Globus pallidus (tissue), 1 donor: ENCODE measurements at regions not wholly inside any gene's neighbourhood (a gene's known extent, or its start where the extent isn't known, plus 50 kb on each side); places are given as distances from the start of the nearest gene placed in this dataset.
"Not testable (repeated sequence)": the region's sequence is repeated elsewhere in the genome, so short reads cannot be mapped to it uniquely, and the experiment has no call there.

Experiments
- DNase-seq: peaks from one replicate; pipeline ENCODE4 v3.0.0-alpha.2; 2015; ENCODE audit warnings: low spot score

DNA sequence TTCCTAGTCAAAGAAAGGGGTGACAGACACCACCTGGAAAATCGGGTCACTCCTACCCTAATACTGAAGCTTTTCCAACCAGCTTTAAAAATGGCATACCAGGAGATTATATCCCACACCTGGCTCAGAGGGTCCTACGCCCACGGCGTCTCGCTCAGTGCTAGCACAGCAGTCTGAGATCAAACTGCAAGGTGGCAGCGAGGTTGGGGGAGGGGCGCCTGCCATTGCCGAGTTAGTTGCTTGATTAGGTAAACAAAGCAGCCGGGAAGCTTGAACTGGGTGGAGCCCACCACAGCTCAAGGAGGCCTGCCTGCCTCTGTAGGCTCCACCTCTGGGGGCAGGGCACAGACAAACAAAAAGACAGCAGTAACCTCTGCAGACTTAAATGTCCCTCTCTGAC lies 127.1 kb downstream of the NXPE2 start:
- DNase-seq = not testable (repeated sequence)

DNA sequence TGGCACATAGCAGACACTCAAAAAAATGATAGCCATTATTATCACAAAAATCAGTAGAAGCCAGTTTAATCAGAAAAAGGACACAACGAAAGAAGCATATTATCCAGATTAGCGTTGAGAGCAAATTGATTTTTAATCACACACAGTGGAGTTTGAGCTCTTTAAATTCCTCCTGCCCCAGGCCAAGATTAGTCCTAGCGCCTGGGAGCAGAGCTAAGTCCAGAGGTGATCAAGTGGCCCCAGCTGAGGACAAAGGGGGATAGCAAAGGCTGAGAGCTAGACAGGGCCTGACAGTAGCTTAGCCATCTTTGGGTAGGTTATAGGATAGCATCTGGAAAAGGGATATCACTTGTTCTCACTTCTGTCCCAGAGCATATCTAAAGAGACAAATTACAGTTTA lies 133.6 kb downstream of the NXPE2 start:
- DNase-seq = no peak

DNA sequence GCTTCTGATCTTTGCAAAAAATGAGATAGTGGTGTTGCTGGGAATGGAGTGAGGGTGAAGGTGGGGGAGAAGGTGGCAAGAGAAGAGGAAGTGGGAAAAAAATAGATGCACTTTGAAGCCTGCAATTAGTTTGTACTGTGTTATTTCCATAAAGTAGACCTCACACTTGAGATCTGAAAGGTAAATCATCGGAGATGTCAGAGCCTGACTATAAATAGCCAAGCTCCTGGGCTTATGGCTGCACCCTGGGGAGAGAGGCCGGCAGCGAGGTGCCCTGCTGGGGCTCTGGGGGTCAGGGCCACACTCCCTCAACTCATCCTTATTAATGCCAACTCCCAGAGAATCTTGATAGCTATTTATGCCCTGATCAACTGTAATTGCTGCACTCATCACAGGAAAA lies 134.4 kb downstream of the NXPE2 start:
- no peak for DNase-seq

DNA sequence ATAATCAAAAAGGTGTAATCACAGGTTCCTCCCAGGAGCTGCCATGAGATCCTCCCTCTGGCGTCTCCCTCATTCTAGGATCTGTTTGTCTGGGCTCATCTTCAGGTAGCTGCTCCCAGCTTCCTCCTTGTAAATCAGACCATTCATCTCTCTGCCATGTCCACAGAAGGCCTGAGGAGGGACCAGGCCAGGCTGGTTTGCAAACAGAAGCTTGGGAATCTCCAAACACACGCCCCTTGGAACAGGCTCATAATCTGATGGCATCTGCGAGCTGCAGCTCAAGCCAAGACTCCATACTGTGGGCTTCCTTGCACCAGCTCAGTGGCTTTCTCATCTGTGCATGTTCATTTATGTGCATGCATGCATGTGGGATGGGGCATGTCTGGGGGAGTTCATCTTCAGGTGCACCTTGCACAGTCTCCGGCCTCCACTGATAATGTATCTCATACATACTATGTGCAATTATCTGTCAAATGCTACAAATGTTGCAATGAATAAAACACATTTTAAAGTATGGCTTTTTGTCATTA lies 134.9 kb downstream of the NXPE2 start:
- DNase-seq = no peak

DNA sequence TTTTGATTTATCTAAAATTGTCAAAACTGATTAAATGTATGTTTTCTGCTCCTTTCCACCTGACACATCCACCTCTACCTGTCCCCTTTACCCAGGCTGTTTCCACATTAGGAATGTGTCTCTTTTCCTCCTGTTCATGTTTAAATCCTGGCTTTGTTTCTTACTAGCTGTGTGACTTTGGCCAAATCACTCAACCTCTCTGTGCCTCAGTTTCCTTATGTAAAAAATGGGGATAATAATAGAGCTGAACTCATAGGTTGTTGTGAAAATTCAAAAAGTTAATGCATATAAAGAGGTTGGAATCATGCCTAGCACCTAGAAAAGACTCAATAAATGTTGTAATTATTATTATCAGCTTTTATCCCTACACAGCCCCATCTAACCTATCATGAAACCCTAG lies 136.8 kb downstream of the NXPE2 start:
- no peak for DNase-seq

DNA sequence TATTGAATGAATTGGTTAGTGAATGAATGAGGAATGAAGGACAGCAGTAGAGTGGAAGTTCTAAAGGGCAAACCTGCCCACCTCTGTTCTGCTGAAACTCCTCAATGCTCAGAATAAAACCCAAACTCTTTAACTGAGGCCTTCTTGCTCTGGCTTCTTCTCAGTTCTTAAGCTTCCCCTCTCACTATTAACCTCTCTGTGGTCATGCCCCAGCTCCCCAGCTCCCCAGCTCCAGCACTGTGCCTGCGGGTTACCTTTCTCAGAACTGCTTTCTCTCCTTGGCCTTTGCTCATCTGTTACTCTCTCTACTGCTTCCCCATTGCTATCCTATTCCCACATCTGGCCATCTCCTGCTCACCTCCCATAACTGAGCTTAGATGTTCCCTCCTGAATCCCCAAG lies 137.4 kb downstream of the NXPE2 start:
- no peak for DNase-seq

DNA sequence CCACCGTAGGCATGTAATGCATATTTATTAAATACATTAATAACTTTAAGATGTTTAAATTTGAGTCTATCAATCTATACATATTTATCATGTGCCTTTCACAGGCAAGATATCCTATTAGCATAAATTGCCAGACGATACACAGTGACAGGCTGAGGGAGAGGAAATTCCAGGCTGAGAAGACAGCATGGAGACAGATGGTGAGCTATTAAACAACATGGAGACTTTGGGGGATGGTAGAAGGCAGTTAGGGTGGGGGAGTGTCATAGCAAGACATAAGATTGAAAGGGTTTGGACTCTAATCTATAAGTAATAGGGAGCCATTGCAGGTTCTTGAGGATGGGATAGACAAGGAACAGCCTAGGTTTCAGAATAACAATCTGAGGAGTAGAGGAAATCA lies 138.5 kb downstream of the NXPE2 start:
- no peak for DNase-seq

DNA sequence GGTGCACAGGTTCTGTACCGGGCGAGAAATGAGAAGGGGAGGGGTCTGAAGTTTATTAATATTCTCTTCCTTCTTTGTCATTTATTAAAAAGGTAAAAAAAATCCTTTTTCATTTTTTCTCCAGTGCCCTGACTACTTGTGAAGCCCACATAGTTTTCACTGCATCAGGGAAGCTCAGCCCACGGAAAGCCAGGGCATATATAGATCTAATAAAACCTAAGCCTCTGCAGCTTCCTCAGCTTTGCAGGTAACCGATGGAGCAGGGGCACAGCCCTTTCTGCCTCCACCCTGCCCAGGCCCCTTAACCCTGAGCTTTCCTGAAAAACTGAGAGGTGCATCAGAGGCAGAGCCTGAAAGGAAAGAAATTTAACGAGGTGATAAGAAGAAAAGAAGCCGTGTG lies 140.1 kb downstream of the NXPE2 start:
- no peak for DNase-seq

DNA sequence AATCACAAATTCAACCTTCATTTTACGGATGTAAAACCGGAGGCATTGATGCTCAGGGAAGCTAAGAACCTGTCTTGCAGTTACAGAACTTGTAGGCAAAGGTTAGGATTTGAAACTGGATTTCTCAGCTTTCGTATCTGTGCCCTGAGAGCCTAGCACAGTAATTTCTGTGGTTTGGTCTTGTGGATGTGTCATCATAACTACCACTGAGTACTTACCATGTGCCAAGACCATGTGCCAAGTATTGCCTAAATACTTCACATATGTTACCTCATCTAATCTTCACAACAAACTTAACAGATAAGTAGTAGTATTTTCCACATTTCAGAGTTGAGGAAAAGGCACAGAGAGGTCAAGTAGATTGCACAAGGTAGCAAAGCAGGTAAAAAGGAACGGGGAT lies 140.7 kb downstream of the NXPE2 start:
- DNase-seq = no peak

DNA sequence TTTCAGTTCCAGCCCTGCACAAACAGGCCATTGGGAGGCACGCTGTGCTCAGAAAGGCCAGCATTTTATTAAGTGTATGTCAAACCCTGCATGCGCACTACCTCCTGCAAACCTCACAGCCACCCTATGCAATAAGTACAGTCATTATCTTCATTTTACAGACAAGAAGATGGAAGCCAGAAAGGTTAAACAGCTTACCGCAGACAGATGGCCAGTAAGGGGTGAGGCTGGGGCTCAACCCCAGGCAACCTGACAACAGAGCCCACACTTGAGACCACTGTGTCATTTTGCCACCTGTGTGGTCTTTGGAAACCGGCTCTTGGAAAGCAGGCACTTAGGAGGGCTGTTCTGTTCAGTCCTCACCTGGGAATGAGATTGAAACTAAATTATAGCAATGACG lies 142.3 kb downstream of the NXPE2 start:
- DNase-seq = no peak

DNA sequence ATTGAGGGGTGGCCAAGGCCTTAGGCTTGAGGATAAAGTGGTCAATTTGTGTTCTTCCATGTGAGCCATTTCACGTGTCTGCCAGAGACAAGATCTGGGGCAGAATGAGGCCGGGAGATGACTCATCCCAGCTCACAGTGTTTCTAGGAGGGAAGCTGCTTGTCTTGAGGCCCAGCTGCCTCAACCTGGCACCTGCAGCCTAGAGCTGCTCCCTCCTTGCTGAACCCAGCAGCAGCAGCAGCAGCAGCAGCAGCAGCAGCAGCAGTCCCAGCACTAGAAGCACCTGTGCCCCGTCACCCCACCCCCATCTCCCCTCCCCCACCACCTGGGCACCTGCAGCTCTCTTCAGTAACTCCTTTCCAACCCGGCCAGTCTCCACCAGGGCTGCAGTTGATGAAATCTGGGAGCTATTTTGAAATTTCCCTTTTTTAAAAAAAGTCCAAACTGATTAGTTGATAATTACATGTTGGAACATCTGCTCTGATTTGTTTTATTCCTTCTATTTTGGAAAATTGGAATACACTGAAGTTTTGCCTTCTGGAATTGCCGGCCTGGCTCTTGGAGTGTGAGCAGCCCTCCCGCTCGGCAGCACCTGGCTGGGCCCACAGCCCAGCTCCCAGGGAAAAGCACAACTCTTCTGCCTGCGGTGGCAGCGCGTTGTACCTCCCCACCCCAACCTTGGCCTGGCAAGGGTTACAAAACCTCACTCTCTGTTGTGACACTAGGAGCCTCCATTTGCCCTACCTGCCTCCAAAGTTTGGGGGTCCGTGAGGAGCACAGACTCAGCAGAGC lies 143.5 kb downstream of the NXPE2 start:
- no peak for DNase-seq

DNA sequence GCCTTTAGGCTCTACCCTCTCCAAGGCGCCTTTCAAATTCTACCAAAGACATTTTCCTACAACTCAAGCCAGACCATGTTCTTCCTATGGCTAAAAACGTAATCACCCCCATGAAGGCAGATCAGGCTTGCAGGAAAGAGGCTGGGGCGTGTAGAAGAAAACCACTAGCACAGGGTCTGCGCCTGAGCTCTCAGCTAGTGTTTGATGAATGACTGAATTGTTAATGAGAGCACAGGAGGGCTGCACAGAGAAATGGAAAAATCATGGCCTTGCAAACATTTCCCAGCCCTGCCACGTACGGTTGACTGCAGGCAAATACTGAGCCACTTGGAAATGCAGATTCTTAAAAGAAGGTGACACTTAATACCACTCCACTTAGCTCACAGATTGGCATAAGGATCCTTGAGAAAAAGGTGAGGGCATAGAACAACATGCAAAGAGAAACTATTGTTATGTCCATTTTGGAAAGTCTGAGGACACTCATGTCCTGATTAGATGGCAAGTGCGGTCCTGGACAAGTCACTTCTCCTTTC lies 148.6 kb downstream of the NXPE2 start:
- no peak for DNase-seq

DNA sequence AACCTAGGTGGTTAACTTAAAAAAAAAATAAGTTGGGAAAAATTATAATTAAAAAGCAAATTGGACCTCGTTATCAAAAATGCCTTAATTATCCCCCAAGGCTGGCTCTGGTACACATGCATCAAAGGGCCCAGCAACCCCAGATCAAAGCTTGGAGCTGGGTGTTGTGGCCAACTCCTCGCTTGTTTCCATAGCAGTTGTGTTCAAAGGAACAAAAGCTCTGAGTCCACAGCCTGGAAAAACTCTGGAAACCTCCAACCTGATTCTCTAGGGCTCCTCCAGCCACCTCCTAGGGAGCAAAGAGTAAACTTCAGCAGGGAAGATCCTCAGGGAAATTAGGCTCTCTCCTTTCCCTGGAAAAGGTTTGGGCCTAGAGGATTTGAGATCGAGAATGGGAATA lies 149.4 kb downstream of the NXPE2 start:
- no peak for DNase-seq

DNA sequence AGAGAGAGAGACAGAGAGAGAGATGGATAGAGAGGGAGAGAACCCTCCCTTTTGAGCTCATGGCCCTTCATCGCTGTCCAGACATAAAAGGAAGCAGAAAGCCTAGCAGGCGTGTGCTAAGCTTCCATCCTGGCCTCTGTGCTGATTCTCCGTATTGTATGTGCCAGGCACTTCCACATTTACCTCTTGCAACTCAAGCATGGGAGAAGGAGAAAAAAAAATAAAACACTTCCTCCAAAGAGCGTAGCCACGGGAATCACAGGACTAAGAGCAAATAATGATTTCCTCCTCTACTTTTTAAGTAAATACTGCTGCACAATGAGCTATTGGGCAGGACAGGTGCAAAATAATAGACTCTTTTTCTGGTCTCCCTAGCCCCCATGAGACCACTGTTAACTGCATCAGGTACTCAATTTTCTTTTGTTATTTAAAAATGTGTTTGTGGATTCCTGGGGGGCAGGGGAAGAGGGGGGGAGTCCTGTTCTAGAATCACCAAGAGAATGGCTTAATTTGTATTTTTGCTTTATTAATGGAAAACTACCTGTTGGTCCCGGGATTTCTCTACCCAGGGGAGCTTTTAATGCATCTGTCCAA lies 154.3 kb downstream of the NXPE2 start:
- DNase-seq = no peak

DNA sequence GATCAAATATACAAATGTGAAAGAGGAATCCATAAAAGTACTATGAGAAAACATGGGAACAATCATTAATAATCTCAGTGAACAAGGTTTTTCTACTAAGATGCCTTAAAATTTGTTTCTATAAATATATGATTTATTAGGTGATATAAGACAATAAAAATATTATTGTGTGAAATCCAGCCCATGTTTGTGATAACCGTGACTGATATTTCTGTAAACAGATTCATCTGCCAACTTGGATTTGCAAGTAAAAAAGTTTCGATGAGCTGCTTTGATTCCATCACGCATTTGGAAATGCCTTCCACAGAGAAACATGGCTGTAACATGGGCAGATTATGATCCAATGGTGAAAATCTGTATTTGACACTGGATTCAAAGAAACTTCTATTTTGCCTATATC lies 157.8 kb downstream of the NXPE2 start:
- DNase-seq = no peak

DNA sequence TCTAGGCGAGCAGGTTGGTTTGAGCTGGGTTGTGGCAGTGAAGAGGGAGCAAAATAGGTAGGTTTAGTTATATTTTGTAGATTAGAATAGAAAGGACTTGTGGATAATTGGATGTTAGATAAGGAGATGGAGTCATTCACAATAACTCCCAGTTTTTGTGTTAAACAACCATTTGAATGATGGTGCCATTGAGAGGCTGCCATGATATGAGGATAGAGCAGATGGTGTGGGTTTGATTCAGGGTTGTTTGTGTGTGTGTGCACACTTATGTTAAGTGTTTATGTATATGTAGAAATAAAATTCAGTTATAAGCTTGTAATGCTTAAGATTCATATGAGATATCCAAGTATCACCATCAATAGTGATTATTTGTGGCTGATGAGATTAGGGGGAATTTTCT lies 166.6 kb downstream of the NXPE2 start:
- DNase-seq = no peak

DNA sequence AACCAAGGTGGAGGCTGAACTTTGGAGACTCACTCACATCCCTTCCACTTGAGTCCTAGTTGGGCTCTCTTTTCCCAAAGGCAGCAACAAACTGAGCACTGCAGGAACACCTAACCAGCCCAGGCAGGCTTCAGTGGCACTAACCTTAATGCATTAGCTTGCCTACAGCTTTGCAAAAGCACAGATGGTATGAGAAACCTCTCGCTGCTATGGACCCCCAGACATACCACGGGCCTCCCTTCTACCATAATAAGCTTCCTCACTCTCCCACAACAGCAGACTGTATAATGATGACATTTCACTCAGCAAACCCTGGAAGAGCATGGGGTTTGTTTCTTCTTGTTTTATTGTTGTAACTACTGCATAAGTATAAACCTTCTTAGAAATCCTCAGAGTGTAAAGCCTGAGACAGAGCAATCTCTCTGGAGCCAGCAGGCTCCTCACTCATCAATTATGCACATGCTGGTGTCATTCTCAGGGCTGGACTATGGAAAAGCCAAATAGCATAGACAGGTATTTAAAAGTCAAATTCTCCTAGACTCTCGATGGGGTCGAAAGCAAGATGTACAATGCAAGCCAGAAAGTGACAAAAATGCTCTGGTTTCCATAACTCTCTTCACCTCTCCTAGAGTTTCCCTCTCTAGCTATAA lies 167.6 kb downstream of the NXPE2 start:
- no peak for DNase-seq

DNA sequence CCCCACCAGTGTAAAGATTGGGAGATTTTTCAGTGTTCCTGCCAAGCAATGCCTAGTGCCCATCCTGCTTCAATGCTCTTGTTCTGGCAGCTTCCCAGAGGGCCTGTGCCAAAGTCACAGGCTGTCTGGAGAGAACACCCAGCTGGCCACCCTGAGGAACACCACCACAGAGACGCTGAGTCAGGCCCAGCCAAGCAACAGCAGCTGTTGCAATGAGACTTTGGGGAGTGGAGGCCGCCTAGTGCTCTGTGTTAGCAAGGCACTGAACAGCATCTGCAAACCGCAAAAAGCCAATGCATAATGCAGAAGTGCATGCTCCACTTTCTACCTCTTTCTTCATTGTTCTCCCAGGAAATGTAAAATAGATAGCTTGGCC lies 168.1 kb downstream of the NXPE2 start:
- DNase-seq = peak; percentile 48

DNA sequence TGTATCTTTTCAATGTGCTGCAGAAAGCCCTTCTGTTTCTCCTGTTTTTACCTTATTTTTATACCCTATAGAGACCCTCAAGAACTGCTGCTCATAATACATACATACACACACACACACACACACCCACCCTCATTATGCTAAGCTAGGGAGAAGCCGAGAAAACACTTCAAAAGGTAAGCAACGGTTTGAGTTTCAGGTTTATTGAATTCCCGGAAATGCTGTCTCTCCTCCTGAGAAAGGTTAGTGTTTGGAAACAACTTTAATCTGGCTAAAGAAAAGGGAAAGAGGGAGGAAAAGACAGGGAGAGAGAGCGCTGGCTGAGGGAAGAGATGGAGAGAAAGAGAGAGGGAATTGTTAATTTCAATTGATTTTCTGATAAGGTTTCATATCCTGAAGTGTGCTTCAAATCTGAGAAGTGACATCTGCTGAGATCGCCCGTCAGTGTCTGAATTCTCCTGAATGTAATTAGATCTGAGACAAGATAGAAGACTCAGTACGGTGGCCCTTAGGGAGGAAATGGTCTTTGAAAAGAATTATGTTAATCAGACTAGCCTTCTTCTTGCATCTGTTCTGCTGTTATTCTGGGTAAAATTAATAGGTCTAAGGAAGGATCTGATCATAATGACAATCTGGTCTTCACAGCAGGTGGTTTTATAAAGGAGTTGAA lies 169.1 kb downstream of the NXPE2 start:
- DNase-seq = no peak

DNA sequence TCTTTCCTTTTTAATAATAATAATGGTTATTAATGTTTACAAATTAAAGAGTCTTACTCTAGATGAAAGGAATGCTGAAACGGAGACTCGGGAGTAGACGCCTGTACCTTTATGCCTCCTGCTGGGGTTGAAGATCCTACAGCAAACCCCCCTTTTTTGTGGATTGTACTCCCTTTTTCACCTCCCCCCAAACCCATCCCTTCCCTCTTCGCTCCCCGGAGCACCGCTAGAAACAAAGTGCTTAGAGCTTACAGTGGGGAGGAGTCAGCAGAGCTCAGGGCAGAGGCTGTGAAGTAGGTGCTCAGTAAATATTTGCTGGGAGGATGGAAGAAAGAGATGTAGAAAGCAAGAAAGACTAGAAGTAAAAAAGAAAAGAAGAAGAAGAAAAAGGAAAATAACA lies 169.7 kb downstream of the NXPE2 start:
- DNase-seq = no peak

DNA sequence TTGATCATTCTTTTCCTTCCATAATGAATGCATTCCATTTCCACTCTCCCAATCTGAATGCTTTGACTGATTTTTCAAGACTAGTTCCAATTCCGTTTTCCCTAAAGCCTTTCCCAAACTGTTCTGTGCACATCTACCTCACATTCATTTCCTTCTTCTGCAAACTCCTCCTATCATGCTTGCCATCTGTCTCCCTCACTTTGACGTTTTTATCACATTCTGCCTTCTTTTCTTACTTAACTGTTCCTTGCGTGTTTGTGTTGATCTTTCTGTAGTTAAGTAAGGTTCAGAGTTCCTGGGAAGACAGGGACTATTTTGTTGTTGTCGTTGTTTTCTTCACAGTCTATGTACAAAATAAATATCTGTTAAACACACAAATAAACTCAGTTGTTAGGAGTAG lies 179.0 kb downstream of the NXPE2 start:
- no peak for DNase-seq

DNA sequence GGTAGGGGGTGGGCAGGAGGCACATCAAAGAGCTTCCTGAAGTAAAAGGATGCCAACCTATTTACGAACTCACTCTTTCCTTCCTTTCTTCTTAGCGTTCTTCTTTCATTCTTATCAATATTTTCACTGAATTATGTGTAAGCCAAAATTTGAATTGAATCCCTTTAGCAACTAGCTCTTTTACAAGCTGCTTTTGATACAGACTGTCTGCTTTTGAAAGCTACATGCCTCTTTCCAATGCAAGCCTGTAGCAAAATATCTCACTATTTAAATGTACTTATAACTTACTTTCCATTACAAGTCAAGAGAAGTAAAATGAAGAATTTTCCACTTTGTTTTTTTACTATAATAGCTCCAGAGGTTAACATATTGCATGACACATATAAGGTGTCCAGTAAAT lies 186.6 kb downstream of the NXPE2 start:
- no peak for DNase-seq

DNA sequence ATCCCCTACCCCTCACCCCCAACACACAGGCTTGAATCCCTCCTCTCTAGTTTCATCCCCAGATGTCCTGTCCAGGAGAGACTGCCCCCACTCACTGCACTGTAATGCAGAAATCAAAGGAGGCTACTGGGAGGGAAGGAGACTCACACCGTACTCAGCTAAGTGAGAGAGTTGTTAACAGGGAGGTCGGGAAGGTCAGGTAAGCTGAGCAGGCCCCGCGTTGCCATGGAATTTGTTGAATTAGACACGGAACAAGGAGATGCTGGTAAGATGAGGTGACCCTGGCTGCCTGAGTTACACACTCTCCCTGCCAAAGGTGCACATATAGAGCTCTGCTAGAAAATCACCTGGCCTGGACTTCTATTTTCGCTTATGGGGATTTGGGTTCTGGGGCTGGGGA lies 197.9 kb downstream of the NXPE2 start:
- DNase-seq = no peak
